ENCODE measurements at regions not wholly inside any gene's neighbourhood (a gene's known extent, or its start where the extent isn't known, plus 50 kb on each side); places are given as distances from the start of the nearest gene placed in this dataset.

DNA sequence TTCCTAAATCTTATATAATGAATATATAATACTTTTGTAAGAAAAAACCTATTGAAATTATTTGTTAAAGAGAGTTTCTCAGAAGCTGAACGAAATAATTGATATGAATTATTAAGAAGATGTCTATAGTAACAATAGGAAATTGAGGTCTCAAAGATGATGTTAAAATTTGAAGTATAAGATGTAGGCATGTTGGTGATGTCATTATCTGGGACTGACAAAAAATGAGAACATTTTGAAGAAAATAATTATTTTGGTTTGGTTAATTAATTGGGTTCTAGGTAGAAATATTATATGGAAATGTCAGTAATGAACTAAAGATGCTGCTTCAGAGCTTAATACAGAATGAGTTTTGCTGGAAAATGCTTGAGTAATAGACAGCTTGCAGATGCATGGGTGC lies 501.4 kb upstream of the ST8SIA4 start:
- no peak for TF ChIP-seq ZNF274 (IDR thresholded peaks at IDR 0.05; ENCODE audit: low read depth, low read length)
- no peaks in the 10 kb centered on the region for H3K36me3 ChIP-seq (ENCODE audit: insufficient read depth, insufficient read length, low read length)
- no peaks in the 10 kb centered on the region for H3K9me3 ChIP-seq (ENCODE audit: insufficient read depth, low read length)
- no peak overlapping the region for H3K9ac ChIP-seq (ENCODE audit: insufficient read length, low read depth)
- no peak overlapping the region for H3K4me3 ChIP-seq (ENCODE audit: insufficient read length, low read depth)
- DNase-seq (ENCODE audit: low read depth, low spot score): no peak
- no peaks in the 10 kb centered on the region for H3K4me1 ChIP-seq (ENCODE audit: insufficient read depth, insufficient read length)
- H3K27me3 ChIP-seq (ENCODE audit: insufficient read depth, insufficient read length): no peaks in the 10 kb centered on the region

DNA sequence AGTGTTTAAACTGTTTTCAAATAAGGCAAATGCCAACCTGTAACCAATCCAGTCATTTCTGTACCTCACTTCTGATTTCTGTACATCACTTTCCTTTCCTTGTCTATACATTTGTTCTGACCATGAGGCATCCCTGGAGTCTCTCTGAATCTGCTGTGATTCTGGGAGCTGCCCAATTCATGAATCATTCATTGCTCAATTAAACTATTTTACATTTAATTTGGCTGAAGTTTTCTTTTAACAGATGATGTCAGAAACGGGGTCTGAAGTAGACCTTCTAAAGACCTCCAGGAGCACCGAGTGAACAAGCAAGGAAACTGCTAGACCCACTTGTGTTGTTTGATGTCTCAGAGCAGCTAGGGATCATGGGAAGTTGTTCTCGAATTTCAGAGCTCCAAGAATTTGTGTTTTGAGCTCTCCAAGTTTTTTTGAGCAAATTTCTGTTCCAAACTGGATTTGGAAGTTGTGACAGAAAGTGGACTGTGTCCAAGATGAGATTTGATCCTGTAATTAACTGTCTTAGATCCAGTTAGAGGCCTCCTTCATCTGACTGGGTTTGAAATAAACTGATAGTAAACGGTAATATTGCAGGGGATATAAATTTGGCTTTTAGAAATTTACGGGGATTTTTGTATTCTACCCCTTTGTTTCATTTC lies 490.8 kb upstream of the ST8SIA4 start:
- Histone ChIP-seq H3K36me3 (ENCODE audit: insufficient read depth, insufficient read length, low read length) (no peaks in the 10 kb centered on the region), H3K27me3 (ENCODE audit: insufficient read depth, insufficient read length) (no peaks in the 10 kb centered on the region), H3K9me3 (ENCODE audit: insufficient read depth, low read length) (peaks cover 7% of the 10 kb centered on the region), H3K4me1 (ENCODE audit: insufficient read depth, insufficient read length) (no peaks in the 10 kb centered on the region), H3K9ac (ENCODE audit: insufficient read length, low read depth) (no peak overlapping the region), H3K4me3 (ENCODE audit: insufficient read length, low read depth) (no peak overlapping the region)
- DNase-seq (ENCODE audit: low read depth, low spot score): no peak
- TF ChIP-seq YY1 (IDR thresholded peaks at IDR 0.05; ENCODE audit: insufficient read depth, insufficient read length) (no peak), ZNF274 (IDR thresholded peaks at IDR 0.05; ENCODE audit: low read depth, low read length) (no peak), SUZ12 (IDR thresholded peaks at IDR 0.05; ENCODE audit: extremely low read depth, insufficient read depth, insufficient read length) (no peak)

- Histone ChIP-seq H3K9ac (ENCODE audit: insufficient read length, low read depth) (no peak overlapping the region), H3K4me1 (ENCODE audit: insufficient read depth, insufficient read length) (no peaks in the 10 kb centered on the region), H3K27me3 (ENCODE audit: insufficient read depth, insufficient read length) (no peaks in the 10 kb centered on the region), H3K4me3 (ENCODE audit: insufficient read length, low read depth) (no peak overlapping the region), H3K36me3 (ENCODE audit: insufficient read depth, insufficient read length, low read length) (no peaks in the 10 kb centered on the region), H3K9me3 (ENCODE audit: insufficient read depth, low read length) (no peaks in the 10 kb centered on the region)
- peak; percentile 52 for DNase-seq (ENCODE audit: low read depth, low spot score)
- TF ChIP-seq SUZ12 (IDR thresholded peaks at IDR 0.05; ENCODE audit: extremely low read depth, insufficient read depth, insufficient read length) (no peak), ZNF274 (IDR thresholded peaks at IDR 0.05; ENCODE audit: low read depth, low read length) (no peak), YY1 (IDR thresholded peaks at IDR 0.05; ENCODE audit: insufficient read depth, insufficient read length) (no peak)
These were observed 487.2 kb upstream of the ST8SIA4 start for GRCh38 chr5:101390151-101390908.

DNA sequence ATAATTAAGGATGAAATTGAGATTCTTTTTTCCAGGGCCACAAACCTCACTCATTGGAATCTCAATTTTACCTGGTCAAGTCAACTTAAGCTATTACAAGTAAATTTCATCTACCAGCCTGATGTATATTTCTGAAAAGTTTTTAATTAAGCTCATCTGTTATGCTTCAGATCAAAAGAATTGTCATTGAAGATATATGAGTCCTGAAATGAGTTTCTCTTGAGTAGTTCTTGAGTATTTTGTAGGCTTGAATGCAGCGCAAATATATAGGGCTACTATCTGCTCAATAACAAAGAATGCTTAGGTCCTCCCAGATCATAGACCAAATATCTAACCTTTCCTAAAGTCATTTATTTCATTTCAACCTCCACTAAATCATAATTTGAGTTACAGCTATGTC lies 482.2 kb upstream of the ST8SIA4 start:
- no peak for DNase-seq (ENCODE audit: low read depth, low spot score)
- Histone ChIP-seq H3K9me3 (ENCODE audit: insufficient read depth, low read length) (no peaks in the 10 kb centered on the region), H3K27me3 (ENCODE audit: insufficient read depth, insufficient read length) (no peaks in the 10 kb centered on the region), H3K9ac (ENCODE audit: insufficient read length, low read depth) (no peak overlapping the region), H3K36me3 (ENCODE audit: insufficient read depth, insufficient read length, low read length) (no peaks in the 10 kb centered on the region), H3K4me1 (ENCODE audit: insufficient read depth, insufficient read length) (no peaks in the 10 kb centered on the region), H3K4me3 (ENCODE audit: insufficient read length, low read depth) (no peak overlapping the region)
- TF ChIP-seq YY1 (IDR thresholded peaks at IDR 0.05; ENCODE audit: insufficient read depth, insufficient read length): no peak
- no peak for TF ChIP-seq SUZ12 (IDR thresholded peaks at IDR 0.05; ENCODE audit: extremely low read depth, insufficient read depth, insufficient read length)
- no peak for TF ChIP-seq ZNF274 (IDR thresholded peaks at IDR 0.05; ENCODE audit: low read depth, low read length)

DNA sequence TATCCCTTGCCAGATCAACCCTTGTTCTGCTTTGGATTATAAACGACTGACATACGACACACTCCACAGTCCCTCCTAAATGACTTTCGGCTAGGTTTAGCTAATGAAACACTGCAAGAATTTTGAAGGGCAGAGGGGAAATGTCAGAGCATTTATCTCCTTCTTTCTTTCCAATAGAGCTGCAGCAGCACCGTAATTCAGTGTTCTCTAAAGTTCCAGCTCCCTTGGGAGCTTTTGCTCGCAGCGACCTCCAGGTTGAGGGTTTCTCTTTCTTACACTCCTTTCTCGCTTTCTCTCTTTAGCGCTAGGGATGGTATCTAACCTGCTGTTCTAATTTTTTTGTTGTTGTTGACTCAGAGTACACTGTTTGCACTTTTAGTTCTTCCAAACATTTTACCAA lies 467.1 kb upstream of the ST8SIA4 start:
- Histone ChIP-seq H3K4me1 (ENCODE audit: insufficient read depth, insufficient read length) (no peaks in the 10 kb centered on the region), H3K4me3 (ENCODE audit: insufficient read length, low read depth) (no peak overlapping the region), H3K9me3 (ENCODE audit: insufficient read depth, low read length) (no peaks in the 10 kb centered on the region), H3K36me3 (ENCODE audit: insufficient read depth, insufficient read length, low read length) (no peaks in the 10 kb centered on the region), H3K9ac (ENCODE audit: insufficient read length, low read depth) (no peak overlapping the region), H3K27me3 (ENCODE audit: insufficient read depth, insufficient read length) (no peaks in the 10 kb centered on the region)
- TF ChIP-seq ZNF274 (IDR thresholded peaks at IDR 0.05; ENCODE audit: low read depth, low read length) (no peak), YY1 (IDR thresholded peaks at IDR 0.05; ENCODE audit: insufficient read depth, insufficient read length) (no peak), SUZ12 (IDR thresholded peaks at IDR 0.05; ENCODE audit: extremely low read depth, insufficient read depth, insufficient read length) (no peak)
- DNase-seq (ENCODE audit: low read depth, low spot score): no peak

DNA sequence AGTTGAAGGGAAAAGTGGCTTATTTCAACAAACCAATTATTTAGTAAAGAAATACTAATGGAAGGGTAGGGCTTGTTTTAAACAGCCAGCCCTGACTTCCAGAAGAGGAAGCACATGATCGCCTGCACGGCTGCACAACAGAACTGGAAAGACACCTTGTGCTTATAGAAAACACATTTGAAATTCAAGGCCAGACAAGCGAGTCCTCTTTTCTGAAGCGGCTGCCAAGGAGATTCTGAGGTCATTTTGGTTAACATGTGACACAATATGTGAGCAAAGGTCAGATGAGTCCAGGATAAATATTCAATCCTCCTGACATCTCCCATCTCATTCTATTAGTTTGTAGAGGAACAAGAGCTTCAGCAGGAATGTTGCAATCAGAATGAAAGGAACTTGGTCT lies 461.4 kb upstream of the ST8SIA4 start:
- no peak overlapping the region for H3K4me3 ChIP-seq (ENCODE audit: insufficient read length, low read depth)
- H3K36me3 ChIP-seq (ENCODE audit: insufficient read depth, insufficient read length, low read length): no peaks in the 10 kb centered on the region
- no peak for DNase-seq (ENCODE audit: low read depth, low spot score)
- H3K4me1 ChIP-seq (ENCODE audit: insufficient read depth, insufficient read length): no peaks in the 10 kb centered on the region
- no peaks in the 10 kb centered on the region for H3K9me3 ChIP-seq (ENCODE audit: insufficient read depth, low read length)
- TF ChIP-seq SUZ12 (IDR thresholded peaks at IDR 0.05; ENCODE audit: extremely low read depth, insufficient read depth, insufficient read length) (no peak), YY1 (IDR thresholded peaks at IDR 0.05; ENCODE audit: insufficient read depth, insufficient read length) (no peak), ZNF274 (IDR thresholded peaks at IDR 0.05; ENCODE audit: low read depth, low read length) (no peak)
- no peak overlapping the region for H3K9ac ChIP-seq (ENCODE audit: insufficient read length, low read depth)
- H3K27me3 ChIP-seq (ENCODE audit: insufficient read depth, insufficient read length): no peaks in the 10 kb centered on the region

GRCh38 chr5:101362067-101362466 lies 459.0 kb upstream of the ST8SIA4 start:
- Histone ChIP-seq H3K4me1 (ENCODE audit: insufficient read depth, insufficient read length) (no peaks in the 10 kb centered on the region), H3K36me3 (ENCODE audit: insufficient read depth, insufficient read length, low read length) (no peaks in the 10 kb centered on the region), H3K9ac (ENCODE audit: insufficient read length, low read depth) (no peak overlapping the region), H3K27me3 (ENCODE audit: insufficient read depth, insufficient read length) (no peaks in the 10 kb centered on the region), H3K9me3 (ENCODE audit: insufficient read depth, low read length) (no peaks in the 10 kb centered on the region), H3K4me3 (ENCODE audit: insufficient read length, low read depth) (no peak overlapping the region)
- TF ChIP-seq ZNF274 (IDR thresholded peaks at IDR 0.05; ENCODE audit: low read depth, low read length) (no peak), SUZ12 (IDR thresholded peaks at IDR 0.05; ENCODE audit: extremely low read depth, insufficient read depth, insufficient read length) (no peak), YY1 (IDR thresholded peaks at IDR 0.05; ENCODE audit: insufficient read depth, insufficient read length) (no peak)
- DNase-seq (ENCODE audit: low read depth, low spot score): no peak
